H1 (cell line): ENCODE measurements at regions not wholly inside any gene's neighbourhood (a gene's known extent, or its start where the extent isn't known, plus 50 kb on each side); places are given as distances from the start of the nearest gene placed in this dataset.

Experiments used
- CTCF ChIA-PET: fragments of 300-600 bp; sonication (Branson Sonifier 250); formaldehyde crosslinking; loops from one replicate; lab custom pipeline; 2021; ENCODE audit not compliant: partially characterized antibody; lab: Charles Lee
- POLR2A ChIA-PET: fragments of 300-600 bp; sonication (Branson Sonifier 250); formaldehyde crosslinking; loops from one replicate; lab custom pipeline; 2021; ENCODE audit warnings: inconsistent platforms; ENCODE audit not compliant: partially characterized antibody; lab: Charles Lee
- DNase-seq, 2 experiments: peaks; one replicate each; pipeline versions ENCODE4 v3.0.0 to v3.0.0-alpha.2; 2010 to 2022; ENCODE audit warnings: low spot score in 2 of 2, low read depth in 1 of 2, mixed read lengths in 1 of 2
- FAIRE-seq: peaks from 2 replicates; lab custom pipeline; 2011; peaks lifted over from hg19 to GRCh38; lab: Jason Lieb, UNC
- H2AFZ ChIP-seq: 2 replicates; pipeline ENCODE4 v1.8.1; 2012; ENCODE audit warnings: low read length, inconsistent platforms
- H2AK5ac ChIP-seq: 2 replicates; pipeline ENCODE4 v1.6.1; 2013; ENCODE audit warnings: low read depth, low read length
- H2BK120ac ChIP-seq: replicated peaks from 2 replicates; pipeline ENCODE3; 2013; ENCODE audit warnings: low read depth, low read length, inconsistent platforms
- H2BK12ac ChIP-seq: 2 replicates; pipeline ENCODE4 v1.6.1; 2013; ENCODE audit warnings: low read depth, low read length
- H2BK15ac ChIP-seq: 2 replicates; pipeline ENCODE4 v1.6.1; 2013; ENCODE audit warnings: low read length
- H2BK20ac ChIP-seq: 2 replicates; pipeline ENCODE4 v1.6.1; 2013; ENCODE audit warnings: low read length
- H2BK5ac ChIP-seq: 2 replicates; pipeline ENCODE4 v1.6.1; 2013; ENCODE audit warnings: low read depth, low read length
- H3K14ac ChIP-seq: 2 replicates; pipeline ENCODE4 v1.6.1; 2013; ENCODE audit warnings: inconsistent platforms; ENCODE audit not compliant: insufficient read length
- H3K18ac ChIP-seq: 2 replicates; pipeline ENCODE4 v1.6.1; 2013; ENCODE audit warnings: low read length; ENCODE audit errors: extremely low read depth
- H3K23ac ChIP-seq: 2 replicates; pipeline ENCODE4 v1.6.1; 2013; ENCODE audit warnings: inconsistent platforms; ENCODE audit not compliant: insufficient read length
- H3K23me2 ChIP-seq: 2 replicates; pipeline ENCODE4 v1.6.1; 2013; ENCODE audit warnings: low read depth, low read length
- H3K27ac ChIP-seq: 2 replicates; pipeline ENCODE4 v1.6.1; 2011; ENCODE audit warnings: low read depth, low read length, inconsistent platforms
- H3K27me3 ChIP-seq, 4 experiments: replicated peaks in 1 of 4; 1 replicate in 1 of 4; 2 replicates in 3 of 4; pipeline versions ENCODE4 v1.6.1 to v1.8.1; 2011 to 2013; ENCODE audit warnings: low read length in 3 of 4, mild to moderate bottlenecking in 3 of 4, inconsistent platforms in 2 of 4, mixed read lengths in 2 of 4, moderate library complexity in 1 of 4; ENCODE audit not compliant: control insufficient read depth in 3 of 4, insufficient read depth in 3 of 4; ENCODE audit errors: extremely low read depth in 1 of 4
- H3K36me3 ChIP-seq, 4 experiments: 2 replicates each; pipeline versions ENCODE4 v1.6.1 to v1.8.1; 2011 to 2013; ENCODE audit warnings: mild to moderate bottlenecking in 4 of 4, low read length in 3 of 4, moderate library complexity in 2 of 4, control low read depth in 1 of 4, inconsistent platforms in 1 of 4; ENCODE audit not compliant: insufficient read depth in 4 of 4, control insufficient read depth in 2 of 4
- H3K4ac ChIP-seq: replicated peaks from 2 replicates; pipeline ENCODE3; 2013; ENCODE audit warnings: low read length, low read depth, mixed read lengths, inconsistent platforms; ENCODE audit not compliant: insufficient read length
- H3K4me1 ChIP-seq, 4 experiments: replicated peaks in 1 of 4; 1 replicate in 1 of 4; 2 replicates in 3 of 4; pipeline versions ENCODE4 v1.6.1 to v1.8.1; 2011 to 2013; ENCODE audit warnings: low read length in 3 of 4, inconsistent platforms in 2 of 4, mixed read lengths in 1 of 4; ENCODE audit not compliant: insufficient read depth in 4 of 4, control insufficient read depth in 3 of 4
- H3K4me2 ChIP-seq, 2 experiments: 2 replicates each; pipeline versions ENCODE4 v1.6.1 to v1.8.1; 2011 to 2013; ENCODE audit warnings: low read depth in 2 of 2, low read length in 2 of 2, control low read depth in 1 of 2, inconsistent platforms in 1 of 2, mild to moderate bottlenecking in 1 of 2; ENCODE audit not compliant: insufficient read depth in 1 of 2
- H3K4me3 ChIP-seq, 4 experiments: fragments of 200-600, 300-600 bp in 1 of 4; sonication (generic), shearing (Covaris generic), sonication (Bioruptor Twin) in 1 of 4; 2 replicates each; pipeline versions ENCODE4 v1.5.1 to v1.8.1; 2011 to 2016; ENCODE audit warnings: low read length in 4 of 4, low read depth in 3 of 4, control low read depth in 2 of 4, inconsistent platforms in 2 of 4, mild to moderate bottlenecking in 2 of 4, mixed read lengths in 1 of 4, moderate library complexity in 1 of 4; ENCODE audit not compliant: insufficient read depth in 2 of 4; ENCODE audit errors: extremely low read depth in 1 of 4
- H3K56ac ChIP-seq: replicated peaks from 2 replicates; pipeline ENCODE3; 2013; ENCODE audit warnings: low read depth, mild to moderate bottlenecking, mixed read lengths, low read length, inconsistent platforms; ENCODE audit not compliant: insufficient read length
- H3K79me1 ChIP-seq: 2 replicates; pipeline ENCODE4 v1.6.1; 2013; ENCODE audit warnings: low read depth, low read length, control low read depth
- H3K79me2 ChIP-seq, 2 experiments: 2 replicates each; pipeline versions ENCODE4 v1.6.1 to v1.8.1; 2012 to 2013; ENCODE audit warnings: low read length in 2 of 2, mild to moderate bottlenecking in 2 of 2, inconsistent platforms in 1 of 2; ENCODE audit not compliant: insufficient read depth in 2 of 2, control insufficient read depth in 1 of 2
- H3K9ac ChIP-seq, 4 experiments: replicated peaks in 1 of 4; 1 replicate in 1 of 4; 2 replicates in 3 of 4; pipeline versions ENCODE4 v1.6.1 to v1.8.1; 2011 to 2013; ENCODE audit warnings: low read depth in 3 of 4, low read length in 3 of 4, control low read depth in 2 of 4, mild to moderate bottlenecking in 2 of 4, moderate library complexity in 2 of 4, inconsistent platforms in 1 of 4; ENCODE audit errors: extremely low read depth in 1 of 4
- H3K9me3 ChIP-seq, 2 experiments: 2 replicates each; pipeline versions ENCODE4 v1.6.1 to v1.8.1; 2012 to 2013; ENCODE audit warnings: mild to moderate bottlenecking in 2 of 2, moderate library complexity in 2 of 2, control low read depth in 1 of 2, inconsistent platforms in 1 of 2, low read depth in 1 of 2, low read length in 1 of 2, mixed read lengths in 1 of 2; ENCODE audit not compliant: insufficient read depth in 2 of 2
- H4K20me1 ChIP-seq, 2 experiments: replicated peaks in 1 of 2; 2 replicates each; pipeline versions ENCODE3 to v1.8.1; 2011 to 2013; ENCODE audit warnings: inconsistent platforms in 2 of 2, low read length in 2 of 2, mild to moderate bottlenecking in 1 of 2; ENCODE audit not compliant: insufficient read depth in 2 of 2, control insufficient read depth in 1 of 2
- H4K5ac ChIP-seq: 2 replicates; pipeline ENCODE4 v1.6.1; 2013; ENCODE audit warnings: low read length, low read depth, mixed read lengths, inconsistent platforms; ENCODE audit not compliant: insufficient read length
- H4K8ac ChIP-seq: 2 replicates; pipeline ENCODE4 v1.8.0; 2013; ENCODE audit warnings: mild to moderate bottlenecking, moderate library complexity, low read length, inconsistent platforms; ENCODE audit not compliant: insufficient read depth; ENCODE audit errors: extremely low read depth
- H4K91ac ChIP-seq: replicated peaks from 2 replicates; pipeline ENCODE3; 2013; ENCODE audit warnings: low read length, mixed read lengths, inconsistent platforms; ENCODE audit not compliant: insufficient read length
- ASH2L ChIP-seq: fragments of 200-600, 300-600 bp; sonication (generic); IDR thresholded peaks from one replicate; pipeline ENCODE4 v1.7.1; 2017; ENCODE audit warnings: low read length
- CBX5 ChIP-seq: fragments of 300-800, 300-1000 bp; sonication (generic); IDR thresholded peaks from 2 replicates; pipeline ENCODE4 v1.7.1; 2016; ENCODE audit warnings: antibody characterized with exemption, low read length, low read depth
- CBX8 ChIP-seq: fragments of 300-800, 300-1000 bp; sonication (generic); IDR thresholded peaks from 2 replicates; pipeline ENCODE4 v1.7.1; 2016; ENCODE audit warnings: low read depth, low read length, borderline replicate concordance
- CREB1 ChIP-seq: IDR thresholded peaks from 2 replicates; pipeline ENCODE4 v1.6.1; 2012; ENCODE audit warnings: inconsistent platforms
- EP300 ChIP-seq, 2 experiments: IDR thresholded peaks; 1 replicate in 1 of 2; 2 replicates in 1 of 2; pipeline ENCODE4 v1.6.1; 2011 to 2012; ENCODE audit warnings: low read depth in 2 of 2, low read length in 2 of 2, mild to moderate bottlenecking in 2 of 2, borderline replicate concordance in 1 of 2, inconsistent platforms in 1 of 2, moderate library complexity in 1 of 2
- HDAC2 ChIP-seq, 2 experiments: fragments of 300-600 bp in 1 of 2; sonication (generic) in 1 of 2; IDR thresholded peaks; 2 replicates each; pipeline ENCODE4 v1.6.1; 2011 to 2012; ENCODE audit warnings: low read depth in 2 of 2, low read length in 2 of 2, mild to moderate bottlenecking in 2 of 2, moderate library complexity in 2 of 2, borderline replicate concordance in 1 of 2, inconsistent platforms in 1 of 2
- HDAC6 ChIP-seq: IDR thresholded peaks from one replicate; pipeline ENCODE4 v1.7.1; 2012; ENCODE audit warnings: low read depth, mild to moderate bottlenecking, inconsistent platforms, low read length, moderate library complexity
- MAX ChIP-seq: IDR thresholded peaks from 2 replicates; pipeline ENCODE4 v1.6.1; 2012; ENCODE audit warnings: inconsistent platforms
- NRF1 ChIP-seq: IDR thresholded peaks from 2 replicates; pipeline ENCODE4 v1.6.1; 2011; ENCODE audit warnings: mild to moderate bottlenecking, low read depth, low read length, improper control_type of control experiment
- POLR2A ChIP-seq, 2 experiments: IDR thresholded peaks; 1 replicate in 1 of 2; 2 replicates in 1 of 2; pipeline ENCODE4 v1.6.1; 2011; ENCODE audit warnings: low read depth in 2 of 2, low read length in 2 of 2, mild to moderate bottlenecking in 2 of 2; ENCODE audit errors: control extremely low read depth in 1 of 2
- RAD21 ChIP-seq, 2 experiments: IDR thresholded peaks in 1 of 2; conservative IDR thresholded peaks in 1 of 2; 2 replicates each; pipeline ENCODE4 v1.6.1; 2011; ENCODE audit warnings: low read depth in 2 of 2, low read length in 2 of 2, improper control_type of control experiment in 1 of 2, inconsistent platforms in 1 of 2, mild to moderate bottlenecking in 1 of 2, moderate library complexity in 1 of 2
- SIX5 ChIP-seq: IDR thresholded peaks from 2 replicates; pipeline ENCODE4 v1.6.1; 2011; ENCODE audit warnings: mild to moderate bottlenecking, low read depth, low read length
- SP1 ChIP-seq: IDR thresholded peaks from 2 replicates; pipeline ENCODE4 v1.6.1; 2011; ENCODE audit warnings: low read depth, low read length
- SP4 ChIP-seq: IDR thresholded peaks from 2 replicates; pipeline ENCODE4 v1.6.1; 2012; ENCODE audit warnings: low read length, inconsistent platforms
- SUZ12 ChIP-seq: fragments of 200-600 bp; sonication (generic); IDR thresholded peaks from 2 replicates; pipeline ENCODE4 v1.6.1; 2012; ENCODE audit warnings: mild to moderate bottlenecking, inconsistent platforms, low read length, moderate library complexity, mixed read lengths
- TCF12 ChIP-seq: IDR thresholded peaks from 2 replicates; pipeline ENCODE4 v1.6.1; 2011; ENCODE audit warnings: low read depth, mild to moderate bottlenecking, low read length
- WGBS, 2 experiments: shearing (Covaris generic) in 1 of 2; methylation state at CpG; one replicate each; pipeline versions ENCODE4 v1.1.6 to v1.1.7; 2013 to 2015; ENCODE audit warnings: low lambda C conversion rate in 2 of 2, mixed read lengths in 2 of 2, inconsistent platforms in 1 of 2, low coverage in 1 of 2, missing lambda C conversion rate in 1 of 2; ENCODE audit not compliant: insufficient replicate concordance in 2 of 2, insufficient coverage in 1 of 2, insufficient read length in 1 of 2; ENCODE audit errors: extremely low coverage in 1 of 2, missing lambda C conversion rate in 1 of 2; 5-methylcytosine and 5-hydroxymethylcytosine counted together

GRCh38 chr11:96448225-96448624 lies 58.4 kb downstream of the JRKL start:
- Histone ChIP-seq H3K23ac (no peak overlapping the region), H2BK12ac (no peak overlapping the region), H3K27ac (no peak overlapping the region), H3K36me3 (no peaks in the 10 kb centered on the region), H2BK120ac (no peak overlapping the region), H3K79me2 (no peaks in the 10 kb centered on the region), H3K4ac (no peak overlapping the region), H3K4me1 (no peaks in the 10 kb centered on the region), H2BK20ac (no peak overlapping the region), H3K27me3 (no peaks in the 10 kb centered on the region), H3K4me2 (no peak overlapping the region), H3K23me2 (no peaks in the 10 kb centered on the region), H3K79me1 (no peaks in the 10 kb centered on the region), H4K5ac (no peak overlapping the region), H2AFZ (no peak overlapping the region), H4K20me1 (no peaks in the 10 kb centered on the region), H3K4me3 (no peak overlapping the region), H2BK5ac (no peak overlapping the region), H3K14ac (no peak overlapping the region), H4K8ac (no peak overlapping the region), H3K9ac (no peak overlapping the region), H3K56ac (no peak overlapping the region), H2BK15ac (no peak overlapping the region), H2AK5ac (no peak overlapping the region), H3K9me3 (no peaks in the 10 kb centered on the region), H4K91ac (no peak overlapping the region), H3K18ac (no peak overlapping the region)
- DNase-seq (no peak), FAIRE-seq (no peak)
- CTCF ChIA-PET, result interaction anchor here (1.0 to 1.8 kb wide), 2 partner anchors 10 to 22 kb away, joined by 3 to 6 read pairs; no protein-coding TSS in a partner anchor
- POLR2A ChIA-PET, result interaction anchor here (0.7 kb wide), 1 partner anchor 353 kb away, joined by 3 read pairs; no protein-coding TSS in a partner anchor
- 76% methylated on average over 3 of the region's 3 CpGs; no CpG with 5 or more reads in 1 of the 2 experiments for WGBS, 2 experiments
- TF ChIP-seq ASH2L, result no peak
- TF ChIP-seq SIX5, result no peak
- no peak for TF ChIP-seq EP300 (IDR thresholded peaks at IDR 0.05; ENCODE audit: borderline replicate concordance in 1 of 2, low read depth in 2 of 2, low read length in 2 of 2)
- no peak for TF ChIP-seq MAX
- TF ChIP-seq POLR2A (IDR thresholded peaks at IDR 0.05; ENCODE audit: control extremely low read depth in 1 of 2, low read depth in 2 of 2, low read length in 2 of 2), result no peak
- no peak for TF ChIP-seq CBX8
- TF ChIP-seq HDAC6, result no peak
- no peak for TF ChIP-seq SP4
- no peak for TF ChIP-seq SUZ12
- TF ChIP-seq HDAC2 (IDR thresholded peaks at IDR 0.05; ENCODE audit: borderline replicate concordance in 1 of 2, low read depth in 2 of 2, low read length in 2 of 2), result no peak
- no peak for TF ChIP-seq TCF12
- no peak for TF ChIP-seq CBX5
- TF ChIP-seq CREB1, result no peak
- TF ChIP-seq RAD21 (IDR thresholded peaks at IDR 0.05 in 1 of 2, conservative IDR thresholded peaks at IDR 0.05 in 1 of 2; ENCODE audit: low read depth in 2 of 2, low read length in 2 of 2), result no peak
- TF ChIP-seq SP1, result no peak
- no peak for TF ChIP-seq NRF1
